Putamen (tissue), 1 donor: ENCODE measurements at regions not wholly inside any gene's neighbourhood (a gene's known extent, or its start where the extent isn't known, plus 50 kb on each side); places are given as distances from the start of the nearest gene placed in this dataset.

ENCODE experiments used
- DNase-seq: peaks from one replicate; pipeline ENCODE4 v3.0.0-alpha.2; 2016; ENCODE audit warnings: low spot score

- no peak for DNase-seq
Observed at GRCh38 chr6:40937491-40937890, 101.5 kb downstream of the UNC5CL start.

GRCh38 chr6:40936818-40937251, 102.2 kb downstream of the UNC5CL start:
- DNase-seq, result no peak

- no peak for DNase-seq
Observed at GRCh38 chr6:40933864-40934263, 105.2 kb downstream of the UNC5CL start.

GRCh38 chr6:40932953-40933352, 106.1 kb downstream of the UNC5CL start:
- DNase-seq, result no peak

GRCh38 chr6:40932366-40932765, 106.7 kb downstream of the UNC5CL start:
- no peak for DNase-seq

GRCh38 chr6:40931931-40932330, 107.1 kb downstream of the UNC5CL start:
- DNase-seq, result no peak

- no peak for DNase-seq
Observed at GRCh38 chr6:40930555-40930954, 108.5 kb downstream of the UNC5CL start.

- no peak for DNase-seq
Observed at GRCh38 chr6:40930045-40930444, 109.0 kb downstream of the UNC5CL start.

GRCh38 chr6:40929176-40929575, 109.8 kb downstream of the UNC5CL start:
- no peak for DNase-seq

GRCh38 chr6:40928763-40929162, 110.3 kb downstream of the UNC5CL start:
- DNase-seq, result no peak

- no peak for DNase-seq
Observed at GRCh38 chr6:40928307-40928706, 110.7 kb downstream of the UNC5CL start.

GRCh38 chr6:40925341-40925740, 113.7 kb downstream of the UNC5CL start:
- no peak for DNase-seq

GRCh38 chr6:40924839-40925238, 114.2 kb downstream of the UNC5CL start:
- DNase-seq, result no peak

GRCh38 chr6:40923880-40924279, 115.1 kb downstream of the UNC5CL start:
- no peak for DNase-seq

- no peak for DNase-seq
Observed at GRCh38 chr6:40923326-40923725, 115.7 kb downstream of the UNC5CL start.

GRCh38 chr6:40922281-40922680, 116.7 kb downstream of the UNC5CL start:
- DNase-seq, result no peak

GRCh38 chr6:40918040-40918651, 120.9 kb downstream of the UNC5CL start:
- DNase-seq, result no peak

GRCh38 chr6:40917603-40918002, 121.4 kb downstream of the UNC5CL start:
- no peak for DNase-seq

- no peak for DNase-seq
Observed at GRCh38 chr6:40916845-40917244, 122.2 kb downstream of the UNC5CL start.

GRCh38 chr6:40915165-40915564, 123.9 kb downstream of the UNC5CL start:
- DNase-seq, result no peak

- DNase-seq, result no peak
Observed at GRCh38 chr6:40914005-40914404, 125.0 kb downstream of the UNC5CL start.

GRCh38 chr6:40912158-40912946, 126.7 kb downstream of the UNC5CL start:
- no peak for DNase-seq

- DNase-seq, result no peak
Observed at GRCh38 chr6:40910260-40910893, 128.6 kb downstream of the UNC5CL start.
